SJCRH30 (cell line): ENCODE measurements at regions not wholly inside any gene's neighbourhood (a gene's known extent, or its start where the extent isn't known, plus 50 kb on each side); places are given as distances from the start of the nearest gene placed in this dataset.

Experiments
- DNase-seq, 2 experiments: peaks; one replicate each; pipeline ENCODE4 v3.0.0-alpha.2; 2015 to 2020
- H3K27ac ChIP-seq: fragments of 250-450 bp; sonication (Bioruptor Pico); 2 replicates; pipeline ENCODE4 v1.5.1; 2020; ENCODE audit warnings: mild to moderate bottlenecking, moderate library complexity
- H3K27me3 ChIP-seq: fragments of 250-450 bp; sonication (Bioruptor Pico); 2 replicates; pipeline ENCODE4 v1.5.1; 2020; ENCODE audit warnings: mild to moderate bottlenecking, moderate library complexity
- H3K36me3 ChIP-seq: fragments of 250-450 bp; sonication (Bioruptor Pico); 2 replicates; pipeline ENCODE4 v1.5.1; 2020; ENCODE audit warnings: mild to moderate bottlenecking, moderate library complexity
- H3K4me1 ChIP-seq: fragments of 250-450 bp; sonication (Bioruptor Pico); 2 replicates; pipeline ENCODE4 v1.5.1; 2020; ENCODE audit warnings: mild to moderate bottlenecking, moderate library complexity
- H3K4me3 ChIP-seq: fragments of 250-450 bp; sonication (Bioruptor Pico); 2 replicates; pipeline ENCODE4 v1.5.1; 2020; ENCODE audit warnings: mild to moderate bottlenecking, moderate library complexity
- H3K9me3 ChIP-seq: fragments of 250-450 bp; sonication (Bioruptor Pico); replicated peaks from 2 replicates; pipeline ENCODE4 v1.5.1; 2020; ENCODE audit warnings: mild to moderate bottlenecking, moderate library complexity

DNA sequence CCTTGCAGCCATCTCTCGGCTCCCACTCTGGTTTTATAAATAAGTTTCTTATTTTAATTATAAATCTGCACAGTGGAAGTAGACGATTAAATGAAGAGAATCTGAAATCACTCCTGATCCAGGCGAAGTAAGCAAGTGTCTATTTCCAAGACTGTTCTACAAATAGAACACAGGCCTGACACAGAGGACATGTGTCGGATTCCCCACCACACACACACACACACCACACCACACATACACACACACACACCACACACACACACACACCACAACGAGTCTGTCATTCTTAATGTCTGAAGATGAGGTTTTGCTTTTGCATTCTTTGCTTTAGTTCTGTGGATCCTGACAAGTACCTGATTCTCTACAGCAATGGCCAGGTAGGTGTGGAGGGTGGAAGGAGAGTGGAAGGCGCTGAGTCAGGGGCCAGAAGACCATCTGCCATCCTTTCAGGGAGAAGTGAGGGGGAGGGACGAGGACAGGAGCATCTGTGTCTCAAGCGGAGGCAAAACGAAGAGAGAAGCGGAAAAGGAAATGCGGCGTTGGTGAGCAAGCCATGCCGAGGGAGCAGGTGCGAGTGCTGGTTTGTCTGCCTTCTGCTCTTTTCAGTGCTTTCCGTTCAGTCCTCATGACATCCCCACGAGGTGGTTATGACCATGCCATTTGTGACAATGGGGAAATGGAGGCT, 110.2 kb downstream of the TEX26 start:
- Histone ChIP-seq H3K36me3 (no peaks in the 10 kb centered on the region), H3K27ac (no peak overlapping the region), H3K4me3 (no peak overlapping the region), H3K4me1 (peaks cover 41% of the 10 kb centered on the region), H3K9me3 (peaks cover 7% of the 10 kb centered on the region), H3K27me3 (no peaks in the 10 kb centered on the region)
- DNase-seq: no peak

- Histone ChIP-seq H3K27ac (no peak overlapping the region), H3K4me1 (peaks cover 35% of the 10 kb centered on the region), H3K36me3 (no peaks in the 10 kb centered on the region), H3K9me3 (peaks cover 7% of the 10 kb centered on the region), H3K27me3 (no peaks in the 10 kb centered on the region), H3K4me3 (no peak overlapping the region)
- no peak for DNase-seq
These were observed 109.6 kb downstream of the TEX26 start for GRCh38 chr13:31042049-31042448.

DNA sequence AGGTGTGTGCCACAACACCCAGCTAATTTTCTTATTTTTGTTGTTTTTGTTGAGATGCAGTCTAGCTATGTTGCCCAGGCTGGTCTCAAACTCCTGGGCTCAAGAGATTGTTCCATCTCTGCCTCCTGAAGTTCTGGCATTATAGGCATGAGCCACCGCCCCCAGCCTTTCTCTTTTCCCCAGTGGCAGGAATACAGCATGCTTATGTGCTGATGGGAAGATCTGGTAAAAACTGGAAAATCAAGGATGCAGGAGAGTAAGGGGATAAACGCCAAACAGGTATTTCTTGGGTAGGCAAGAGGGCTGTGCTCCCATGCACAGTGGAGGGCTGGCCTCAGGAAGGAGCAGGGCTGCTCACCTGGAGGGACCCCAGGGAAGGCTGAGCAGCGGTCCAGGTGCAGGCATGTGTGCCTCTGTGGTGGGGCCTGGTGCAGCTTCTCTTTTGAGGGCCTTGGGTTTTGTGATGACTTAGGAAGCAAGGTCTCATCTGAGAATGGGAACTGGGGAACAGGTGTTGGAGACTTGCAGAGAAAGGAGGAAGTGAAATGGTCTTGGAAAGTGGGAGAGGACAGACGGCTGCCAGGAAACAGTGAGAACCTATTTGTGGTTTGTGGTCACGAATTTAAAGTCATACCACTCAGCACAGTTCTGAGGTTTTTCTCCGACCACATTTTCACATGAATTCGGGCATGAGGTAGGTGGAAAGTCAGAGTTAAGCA, 106.5 kb downstream of the TEX26 start:
- Histone ChIP-seq H3K27me3 (no peaks in the 10 kb centered on the region), H3K36me3 (no peaks in the 10 kb centered on the region), H3K9me3 (peaks cover 7% of the 10 kb centered on the region), H3K4me3 (no peak overlapping the region), H3K27ac (no peak overlapping the region), H3K4me1 (peaks cover 12% of the 10 kb centered on the region)
- peak; percentile 56 to 79 for DNase-seq

DNA sequence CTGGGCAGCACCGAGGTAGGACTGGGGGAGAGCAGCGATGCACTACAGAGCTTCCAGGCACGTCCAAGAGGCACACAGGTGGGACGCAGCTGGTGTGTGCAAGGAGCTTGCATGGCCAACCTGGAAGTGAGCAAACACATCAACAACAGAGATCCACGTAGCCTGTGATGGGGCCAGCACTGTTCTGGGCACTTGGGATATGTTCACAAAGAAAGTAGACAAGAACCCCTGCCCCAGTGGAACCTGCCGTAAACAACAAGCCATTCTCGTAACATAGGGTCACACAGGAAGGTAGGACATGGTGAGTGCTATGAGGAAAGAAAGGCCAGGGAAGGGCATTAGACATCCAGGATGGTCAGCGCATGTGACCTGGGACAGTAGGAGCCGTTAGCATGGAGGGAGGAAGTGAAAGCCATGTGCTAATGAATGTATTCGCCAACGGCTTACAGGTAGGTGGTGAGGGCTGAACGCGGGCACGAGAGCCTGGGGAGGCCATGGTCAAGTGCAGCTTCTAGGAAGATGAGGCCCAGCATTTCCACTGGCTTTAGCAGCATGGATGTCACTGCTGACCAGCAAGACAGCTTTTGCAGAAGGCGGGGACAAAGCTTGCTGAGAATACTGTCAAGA, 105.5 kb downstream of the TEX26 start:
- H3K27ac ChIP-seq: no peak overlapping the region
- peaks cover 12% of the 10 kb centered on the region for H3K4me1 ChIP-seq
- H3K36me3 ChIP-seq: no peaks in the 10 kb centered on the region
- H3K27me3 ChIP-seq: no peaks in the 10 kb centered on the region
- DNase-seq: no peak
- H3K9me3 ChIP-seq: peaks cover 7% of the 10 kb centered on the region
- no peak overlapping the region for H3K4me3 ChIP-seq

DNA sequence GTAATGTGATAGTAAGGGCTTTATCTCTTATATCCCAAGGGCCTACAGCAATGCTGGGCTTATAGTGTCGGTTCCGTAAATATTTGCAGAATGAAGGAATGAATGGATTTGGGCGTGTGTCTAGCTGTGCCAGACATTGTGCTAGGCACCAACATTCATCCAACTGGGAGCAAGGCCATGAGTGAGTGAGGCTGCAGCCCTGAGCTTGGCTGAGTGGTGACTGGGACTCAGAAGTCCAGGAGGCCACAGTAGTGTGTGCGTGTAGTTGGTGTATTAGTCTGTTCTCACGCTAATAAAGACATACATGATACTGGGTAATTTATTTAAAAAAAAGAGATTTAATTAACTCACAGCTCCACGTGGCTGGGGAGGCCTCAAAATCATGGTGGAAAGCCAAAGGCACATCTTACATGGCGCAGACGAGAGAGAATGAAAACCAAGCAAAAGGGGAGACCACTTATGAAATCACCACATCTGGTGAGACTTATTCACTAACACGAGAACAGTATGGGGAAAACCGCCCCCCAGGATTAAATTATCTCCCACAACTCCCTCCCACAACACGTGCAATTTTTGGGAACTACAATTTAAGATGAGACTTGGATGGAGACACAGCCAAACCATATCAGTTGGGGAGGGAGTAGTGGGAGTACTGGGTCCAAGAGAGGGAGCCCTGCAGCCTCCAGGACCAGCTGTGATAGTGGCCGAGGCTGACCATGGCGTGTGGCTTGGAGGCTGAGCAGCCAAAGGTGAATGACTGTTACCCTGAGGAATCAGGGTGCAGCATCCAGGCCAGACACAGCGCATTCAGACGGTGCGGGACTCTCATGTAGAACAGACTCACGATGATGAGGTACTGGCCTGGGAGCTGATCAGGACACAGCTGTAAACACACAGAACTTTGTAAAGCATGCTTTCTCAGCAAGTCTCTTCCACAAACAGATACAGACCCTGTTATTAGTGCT, 104.6 kb downstream of the TEX26 start:
- DNase-seq: no peak
- Histone ChIP-seq H3K27me3 (no peaks in the 10 kb centered on the region), H3K4me1 (peaks cover 12% of the 10 kb centered on the region), H3K9me3 (peaks cover 7% of the 10 kb centered on the region), H3K36me3 (no peaks in the 10 kb centered on the region), H3K4me3 (no peak overlapping the region), H3K27ac (no peak overlapping the region)

DNA sequence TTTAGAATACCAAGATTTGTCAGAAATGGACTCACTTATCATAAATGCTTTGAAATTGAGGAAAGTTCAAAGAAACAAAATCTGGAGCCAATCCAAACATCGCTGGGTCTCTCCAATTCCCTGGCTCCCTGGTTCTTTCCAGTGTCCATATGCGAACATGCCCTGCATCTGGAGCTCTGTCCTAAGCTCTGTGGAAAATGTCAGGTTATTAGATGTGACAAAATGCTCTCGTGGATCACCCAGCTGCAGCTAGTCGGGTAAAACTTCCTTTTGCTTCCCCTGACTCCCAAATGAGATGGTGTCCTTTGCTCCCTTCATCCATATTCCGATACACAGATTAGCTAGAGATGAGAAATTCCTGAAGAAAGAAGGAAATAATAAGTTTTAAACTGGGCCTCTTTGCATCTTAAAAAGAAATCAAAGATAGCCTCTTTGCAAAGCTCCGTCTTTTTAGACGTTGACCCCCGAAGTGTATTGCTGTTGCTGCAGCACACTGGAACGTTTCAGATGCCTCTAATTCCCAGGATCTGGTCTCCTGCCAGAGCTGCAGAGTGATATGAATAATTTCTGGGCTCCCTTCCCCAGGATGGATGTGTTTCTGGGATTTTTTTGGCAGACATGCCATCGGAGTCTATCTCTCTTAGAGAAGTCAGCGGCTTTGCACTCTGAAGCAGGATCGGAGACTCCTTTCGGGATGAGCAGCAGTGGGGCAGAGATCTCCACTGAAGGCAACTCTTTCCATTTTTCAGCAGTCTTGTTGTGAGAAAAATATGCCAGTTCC, 102.9 kb downstream of the TEX26 start:
- H3K36me3 ChIP-seq: no peaks in the 10 kb centered on the region
- peaks cover 7% of the 10 kb centered on the region for H3K9me3 ChIP-seq
- H3K27me3 ChIP-seq: no peaks in the 10 kb centered on the region
- H3K4me3 ChIP-seq: no peak overlapping the region
- DNase-seq: no peak
- H3K27ac ChIP-seq: no peak overlapping the region
- H3K4me1 ChIP-seq: peaks cover 12% of the 10 kb centered on the region

GRCh38 chr13:31032528-31033113, 100.2 kb downstream of the TEX26 start:
- H3K4me1 ChIP-seq: peaks cover 3% of the 10 kb centered on the region
- H3K27ac ChIP-seq: no peak overlapping the region
- DNase-seq: no peak
- H3K4me3 ChIP-seq: no peak overlapping the region
- no peaks in the 10 kb centered on the region for H3K36me3 ChIP-seq
- no peaks in the 10 kb centered on the region for H3K9me3 ChIP-seq
- H3K27me3 ChIP-seq: no peaks in the 10 kb centered on the region

- no peak for DNase-seq
- Histone ChIP-seq H3K4me1 (peaks cover 3% of the 10 kb centered on the region), H3K27me3 (no peaks in the 10 kb centered on the region), H3K4me3 (no peak overlapping the region), H3K27ac (no peak overlapping the region), H3K9me3 (no peaks in the 10 kb centered on the region), H3K36me3 (no peaks in the 10 kb centered on the region)
These were observed 99.0 kb downstream of the TEX26 start for GRCh38 chr13:31031482-31031881.

GRCh38 chr13:31029102-31029501, 96.6 kb downstream of the TEX26 start:
- Histone ChIP-seq H3K4me3 (no peak overlapping the region), H3K27ac (no peak overlapping the region), H3K27me3 (no peaks in the 10 kb centered on the region)

DNA sequence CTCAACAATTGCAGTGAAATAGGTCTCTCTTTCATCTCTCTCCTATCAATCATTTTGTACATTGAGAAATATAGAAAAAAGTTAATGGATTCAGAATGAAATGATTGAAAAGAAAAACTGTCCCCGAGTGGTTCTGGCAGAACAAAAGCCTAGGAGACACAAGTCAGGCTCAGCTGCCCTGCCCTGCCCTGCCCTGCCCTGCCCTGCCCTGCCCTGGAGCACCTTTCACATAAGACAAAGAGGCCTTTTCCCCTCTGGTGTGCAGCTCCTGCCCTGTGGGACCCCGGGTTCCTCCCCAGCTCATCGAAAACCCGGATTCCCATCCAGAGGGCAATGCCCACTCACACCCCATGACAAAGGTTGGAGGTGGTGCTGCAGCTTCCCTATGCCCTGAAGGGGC, 94.7 kb downstream of the TEX26 start:
- H3K4me3 ChIP-seq: no peak overlapping the region
- H3K9me3 ChIP-seq: no peaks in the 10 kb centered on the region
- no peak overlapping the region for H3K27ac ChIP-seq
- H3K4me1 ChIP-seq: peaks cover 3% of the 10 kb centered on the region
- H3K27me3 ChIP-seq: no peaks in the 10 kb centered on the region; the same call in 1 of the 2 replicates
- H3K36me3 ChIP-seq: no peaks in the 10 kb centered on the region
- DNase-seq: no peak

More at GRCh38 chr13:31029102-31029501, 96.6 kb downstream of the TEX26 start:
- Histone ChIP-seq H3K4me1 (peaks cover 3% of the 10 kb centered on the region), H3K36me3 (no peaks in the 10 kb centered on the region), H3K9me3 (no peaks in the 10 kb centered on the region)
- DNase-seq: peak; percentile 84 to 85
